ENCODE measurements at regions not wholly inside any gene's neighbourhood (a gene's known extent, or its start where the extent isn't known, plus 50 kb on each side); places are given as distances from the start of the nearest gene placed in this dataset.
A peak's percentile ranks its signal among the peaks of the same experiment; 100 is the strongest.

DNA sequence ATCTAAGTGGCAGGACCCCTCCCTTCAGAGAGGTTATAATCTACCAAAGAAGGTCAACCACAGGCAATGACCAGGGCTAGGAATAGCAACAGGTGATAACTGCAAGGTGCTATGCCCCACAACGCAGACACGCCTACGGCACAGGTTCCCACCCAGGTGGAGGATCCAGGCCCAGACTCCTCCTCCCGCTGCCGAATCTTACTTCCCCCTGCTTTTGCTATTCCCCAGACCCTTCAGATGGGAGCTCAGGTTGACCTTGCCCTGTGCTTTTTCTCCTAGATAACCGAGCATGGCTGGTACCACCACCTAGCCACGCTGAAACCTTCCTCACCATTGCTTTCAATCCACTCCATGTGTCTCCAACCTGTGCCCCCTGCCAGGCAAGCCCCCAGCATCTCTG lies 142.2 kb upstream of the IGF1R start:
- no peak overlapping the region for H3K4me3 Mint-ChIP-seq
- no peak for ATAC-seq
- no peaks in the 10 kb centered on the region for H3K36me3 Mint-ChIP-seq (ENCODE audit: insufficient read depth)
- DNase-seq: no peak
- no peaks in the 10 kb centered on the region for H3K4me1 Mint-ChIP-seq (ENCODE audit: low read depth)
- peaks cover 19% of the 10 kb centered on the region for H3K27me3 Mint-ChIP-seq (ENCODE audit: low read depth)
- H3K9me3 Mint-ChIP-seq: no peaks in the 10 kb centered on the region

DNA sequence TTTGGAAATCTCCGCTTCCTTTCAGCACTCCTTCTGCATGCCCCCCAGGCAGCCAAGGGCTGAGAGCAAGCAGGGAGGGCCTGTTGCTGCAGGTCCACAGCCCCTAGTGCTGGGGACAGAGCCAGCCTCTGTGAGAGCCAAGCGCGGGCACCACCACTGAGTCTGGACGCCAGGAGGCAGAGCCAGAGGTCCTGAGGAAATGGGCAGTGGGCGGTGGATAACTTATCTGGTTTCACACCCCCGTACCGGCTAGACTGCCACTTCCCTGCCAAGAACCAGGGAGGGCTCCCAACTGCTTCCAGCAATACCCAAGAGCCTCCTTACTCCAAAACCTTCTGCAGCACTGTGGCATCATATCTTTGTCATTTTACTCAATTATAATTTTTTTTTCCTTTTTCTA lies 141.6 kb upstream of the IGF1R start:
- Mint-ChIP-seq H3K27me3 (ENCODE audit: low read depth) (peaks cover 19% of the 10 kb centered on the region), H3K4me3 (no peak overlapping the region)

DNA sequence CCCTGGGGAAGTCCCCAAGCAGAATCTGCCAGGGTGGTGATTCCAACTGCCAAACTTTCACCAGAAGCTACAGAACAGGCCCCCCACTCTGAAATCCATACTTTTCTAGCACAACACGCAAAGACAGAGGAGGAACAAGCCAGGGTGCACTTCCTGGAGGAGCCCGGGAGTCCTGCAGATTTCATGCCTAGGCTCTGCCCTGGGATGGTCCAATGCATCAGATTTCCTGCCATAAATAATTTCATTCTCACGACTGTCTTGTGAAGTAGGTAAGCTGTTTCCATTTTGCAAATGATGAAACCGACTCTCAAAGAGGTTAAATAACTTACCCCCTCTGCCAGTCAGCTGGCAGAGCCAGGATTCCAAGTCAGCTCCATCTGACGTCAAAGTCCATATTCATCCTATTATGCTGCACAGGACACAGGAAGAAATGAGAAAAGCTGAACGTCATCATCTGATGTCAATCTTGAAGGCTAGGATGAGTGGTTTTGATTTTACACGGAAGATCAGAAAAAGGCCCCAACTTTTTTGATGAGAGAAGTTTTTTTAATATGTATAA lies 134.8 kb upstream of the IGF1R start:
- Mint-ChIP-seq H3K4me3 (no peak overlapping the region), H3K27me3 (ENCODE audit: low read depth) (no peaks in the 10 kb centered on the region), H3K9me3 (no peaks in the 10 kb centered on the region), H3K36me3 (ENCODE audit: insufficient read depth) (no peaks in the 10 kb centered on the region), H3K4me1 (ENCODE audit: low read depth) (no peaks in the 10 kb centered on the region)
- DNase-seq: no peak
- ATAC-seq: no peak

More for the DNA sequence above, 141.6 kb upstream of the IGF1R start:
- Mint-ChIP-seq H3K4me1 (ENCODE audit: low read depth) (no peaks in the 10 kb centered on the region), H3K36me3 (ENCODE audit: insufficient read depth) (no peaks in the 10 kb centered on the region), H3K9me3 (no peaks in the 10 kb centered on the region)
- ATAC-seq (no peak), DNase-seq (no peak)

GRCh38 chr15:98514034-98514622 lies 134.2 kb upstream of the IGF1R start:
- Mint-ChIP-seq H3K4me3 (no peak overlapping the region), H3K9me3 (no peaks in the 10 kb centered on the region), H3K27me3 (ENCODE audit: low read depth) (no peaks in the 10 kb centered on the region), H3K4me1 (ENCODE audit: low read depth) (peaks cover 3% of the 10 kb centered on the region), H3K36me3 (ENCODE audit: insufficient read depth) (no peaks in the 10 kb centered on the region)
- no peak for ATAC-seq
- no peak for DNase-seq

DNA sequence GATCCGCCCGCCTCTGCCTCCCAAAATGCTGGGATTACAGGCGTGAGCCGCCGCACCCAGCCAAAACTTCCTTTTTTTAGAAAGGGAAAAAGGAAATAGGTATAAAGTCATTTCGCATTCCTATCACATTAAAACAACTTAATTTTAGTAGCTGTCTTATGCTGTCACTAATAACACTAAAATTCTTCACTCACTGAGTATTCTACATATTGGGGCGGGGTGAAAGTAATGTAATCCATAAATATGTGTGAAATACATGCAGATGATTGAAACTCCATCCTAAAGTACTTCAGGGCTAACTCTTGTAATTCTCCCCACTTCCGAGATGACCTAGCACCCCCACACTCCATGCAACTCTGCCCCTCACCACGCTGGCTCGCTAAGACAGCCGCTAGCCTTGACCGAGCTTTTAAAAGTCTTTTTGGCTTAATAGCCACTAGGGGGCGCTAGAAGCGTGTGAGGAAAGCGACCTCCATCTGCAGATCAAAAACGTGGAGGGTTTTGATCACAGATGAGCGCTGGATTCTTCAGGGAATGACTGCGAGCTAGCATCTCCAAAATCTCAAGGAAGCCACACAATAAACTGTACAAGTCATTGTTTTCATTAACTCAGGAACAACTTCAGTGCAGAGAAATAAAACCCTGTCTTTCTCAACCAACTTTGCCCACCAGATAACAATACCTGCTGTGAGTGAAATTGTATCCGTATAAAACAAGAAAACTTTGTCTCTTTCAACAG lies 129.3 kb upstream of the IGF1R start:
- H3K27me3 Mint-ChIP-seq (ENCODE audit: low read depth): peaks cover 2% of the 10 kb centered on the region
- no peak overlapping the region for H3K4me3 Mint-ChIP-seq
- H3K4me1 Mint-ChIP-seq (ENCODE audit: low read depth): peaks cover 4% of the 10 kb centered on the region
- ATAC-seq: peak; percentile 69 to 76
- H3K36me3 Mint-ChIP-seq (ENCODE audit: insufficient read depth): no peaks in the 10 kb centered on the region
- peak; percentile 31 for DNase-seq
- no peaks in the 10 kb centered on the region for H3K9me3 Mint-ChIP-seq

DNA sequence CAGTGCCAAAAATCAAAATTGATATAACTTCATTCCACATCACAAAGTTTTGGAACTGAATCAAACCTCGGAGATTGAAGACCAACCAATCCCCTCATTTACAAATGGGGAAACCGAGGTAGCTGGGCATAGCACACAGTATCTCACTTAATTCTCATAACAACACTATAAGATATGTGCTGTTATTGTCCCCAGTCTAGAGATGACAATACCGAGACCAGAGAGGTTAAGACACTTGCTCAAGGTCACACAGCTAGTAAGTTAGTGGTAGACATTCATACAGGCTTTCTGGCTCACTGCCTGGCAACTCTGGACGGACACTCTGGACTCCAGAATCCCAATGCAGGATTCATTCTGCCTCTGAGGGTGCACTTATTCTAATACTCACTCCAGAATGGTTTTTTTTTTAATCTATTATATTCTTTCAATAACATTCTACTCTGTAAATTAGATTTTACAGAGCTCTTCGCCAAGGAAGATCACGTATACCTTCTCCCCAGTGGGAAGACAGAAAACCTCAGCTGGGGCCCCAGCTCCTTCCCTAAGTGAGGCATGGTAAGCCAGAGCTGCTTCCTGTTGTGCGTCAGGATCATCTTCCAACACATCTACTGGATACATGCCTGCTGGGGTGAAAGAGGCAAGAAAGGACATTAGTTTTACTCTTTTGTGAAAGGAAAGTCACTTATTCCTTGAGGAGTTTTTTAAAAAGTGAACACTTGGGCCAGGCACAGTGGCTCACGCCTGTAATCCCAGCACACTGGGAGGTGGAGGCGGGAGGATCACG lies 128.4 kb upstream of the IGF1R start:
- Mint-ChIP-seq H3K4me1 (ENCODE audit: low read depth) (peaks cover 4% of the 10 kb centered on the region), H3K36me3 (ENCODE audit: insufficient read depth) (no peaks in the 10 kb centered on the region), H3K27me3 (ENCODE audit: low read depth) (peaks cover 9% of the 10 kb centered on the region), H3K9me3 (no peaks in the 10 kb centered on the region), H3K4me3 (no peak overlapping the region)
- no peak for ATAC-seq
- DNase-seq: no peak

- Mint-ChIP-seq H3K9me3 (no peaks in the 10 kb centered on the region), H3K4me1 (ENCODE audit: low read depth) (peaks cover 4% of the 10 kb centered on the region), H3K4me3 (no peak overlapping the region), H3K27me3 (ENCODE audit: low read depth) (peaks cover 9% of the 10 kb centered on the region), H3K36me3 (ENCODE audit: insufficient read depth) (no peaks in the 10 kb centered on the region)
- ATAC-seq: no peak
- no peak for DNase-seq
Observed at GRCh38 chr15:98522127-98522526, 126.2 kb upstream of the IGF1R start.

GRCh38 chr15:98523912-98524662 lies 124.3 kb upstream of the IGF1R start:
- ATAC-seq: no peak
- Mint-ChIP-seq H3K9me3 (no peaks in the 10 kb centered on the region), H3K36me3 (ENCODE audit: insufficient read depth) (no peaks in the 10 kb centered on the region), H3K4me3 (no peak overlapping the region), H3K27me3 (ENCODE audit: low read depth) (peaks cover 18% of the 10 kb centered on the region), H3K4me1 (ENCODE audit: low read depth) (peaks cover 1% of the 10 kb centered on the region)
- DNase-seq: no peak

DNA sequence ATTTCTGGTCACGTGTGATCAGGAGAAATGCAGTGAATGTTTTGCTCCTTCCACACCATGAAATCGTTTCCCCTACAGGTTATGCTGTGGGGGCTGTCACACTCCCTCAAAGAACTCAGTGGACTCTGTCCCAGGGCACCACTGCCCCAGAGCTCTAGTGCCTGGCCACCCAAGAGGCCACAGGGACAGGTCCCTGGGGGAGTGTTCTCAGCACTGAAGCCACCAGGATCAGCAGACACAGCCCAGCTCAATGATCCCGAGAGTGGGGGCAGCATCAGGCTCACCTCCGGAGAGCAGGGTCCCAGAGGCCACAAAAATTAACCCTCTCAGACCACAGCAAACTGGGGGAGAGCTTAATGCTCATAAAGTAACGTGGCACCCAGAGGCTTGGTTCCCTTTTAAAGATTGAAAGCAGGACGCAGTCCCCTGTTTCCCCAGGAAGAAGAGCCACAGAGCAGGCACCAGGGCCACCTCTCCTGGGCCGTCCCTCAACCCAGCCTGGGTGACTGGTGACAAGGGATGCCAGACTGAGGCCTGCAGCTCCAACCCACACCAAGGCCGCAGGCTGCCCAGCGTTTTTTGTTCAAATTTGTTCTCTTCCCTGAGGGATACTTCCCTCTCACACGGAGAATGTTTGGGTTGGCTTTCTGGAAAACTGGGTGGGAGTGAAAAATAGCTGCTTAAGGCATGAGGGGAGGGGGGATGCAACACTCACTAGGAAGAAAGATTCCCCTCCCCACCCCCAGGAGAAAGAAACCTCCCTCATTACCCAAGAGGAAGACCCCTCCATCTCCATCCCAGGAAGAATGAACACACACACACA lies 123.3 kb upstream of the IGF1R start:
- DNase-seq (no peak), ATAC-seq (no peak)
- Mint-ChIP-seq H3K4me1 (ENCODE audit: low read depth) (no peaks in the 10 kb centered on the region), H3K9me3 (no peaks in the 10 kb centered on the region), H3K27me3 (ENCODE audit: low read depth) (peaks cover 24% of the 10 kb centered on the region), H3K4me3 (no peak overlapping the region), H3K36me3 (ENCODE audit: insufficient read depth) (no peaks in the 10 kb centered on the region)

- Mint-ChIP-seq H3K36me3 (ENCODE audit: insufficient read depth) (no peaks in the 10 kb centered on the region), H3K4me1 (ENCODE audit: low read depth) (no peaks in the 10 kb centered on the region), H3K9me3 (no peaks in the 10 kb centered on the region), H3K4me3 (no peak overlapping the region), H3K27me3 (ENCODE audit: low read depth) (peaks cover 24% of the 10 kb centered on the region)
- DNase-seq (no peak), ATAC-seq (no peak)
Observed at GRCh38 chr15:98525661-98526001, 122.7 kb upstream of the IGF1R start.

DNA sequence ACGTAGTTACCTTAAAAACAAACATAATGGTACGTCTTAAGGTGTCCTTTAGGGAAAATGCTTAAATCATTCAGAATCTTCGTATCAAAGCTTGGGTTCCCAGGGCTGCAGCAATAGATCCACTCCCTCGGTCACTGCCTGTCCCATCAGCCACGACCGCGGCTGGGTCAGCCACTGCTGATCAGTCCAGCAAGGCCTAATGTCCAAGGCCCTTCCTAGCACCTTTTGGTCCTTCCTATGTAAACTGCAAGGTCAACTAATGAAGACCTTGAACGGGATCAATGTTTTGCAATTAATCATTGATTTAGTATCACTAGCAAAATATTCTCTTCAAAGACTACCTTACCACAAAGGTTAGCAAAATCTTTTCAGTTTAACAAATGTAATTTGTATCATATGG lies 122.2 kb upstream of the IGF1R start:
- no peak for DNase-seq
- H3K36me3 Mint-ChIP-seq (ENCODE audit: insufficient read depth): no peaks in the 10 kb centered on the region
- ATAC-seq: no peak
- no peaks in the 10 kb centered on the region for H3K9me3 Mint-ChIP-seq
- H3K4me1 Mint-ChIP-seq (ENCODE audit: low read depth): no peaks in the 10 kb centered on the region
- peaks cover 26% of the 10 kb centered on the region for H3K27me3 Mint-ChIP-seq (ENCODE audit: low read depth)
- no peak overlapping the region for H3K4me3 Mint-ChIP-seq

- H3K27me3 Mint-ChIP-seq (ENCODE audit: low read depth): peaks cover 29% of the 10 kb centered on the region
- DNase-seq (no peak), ATAC-seq (no peak)
- no peaks in the 10 kb centered on the region for H3K9me3 Mint-ChIP-seq
- no peaks in the 10 kb centered on the region for H3K36me3 Mint-ChIP-seq (ENCODE audit: insufficient read depth)
- no peak overlapping the region for H3K4me3 Mint-ChIP-seq
- no peaks in the 10 kb centered on the region for H3K4me1 Mint-ChIP-seq (ENCODE audit: low read depth)
Observed at GRCh38 chr15:98528046-98528725, 120.2 kb upstream of the IGF1R start.

Data from activated T-cell treated with anti-CD3 and anti-CD28 coated beads, Interleukin-2, amount 50 U/mL, for 4 hours (primary cell).